SHP77 (cell line): ENCODE measurements at regions not wholly inside any gene's neighbourhood (a gene's known extent, or its start where the extent isn't known, plus 50 kb on each side); places are given as distances from the start of the nearest gene placed in this dataset.
"Not testable (repeated sequence)": the region's sequence is repeated elsewhere in the genome, so short reads cannot be mapped to it uniquely, and the experiment has no call there.

Experiments
- DNase-seq, 2 experiments: peaks; one replicate each; lab custom pipeline; 2025; lab: John Stamatoyannopoulos, UW

GRCh38 chr7:76117306-76117991 is 69.5 kb downstream of the MDH2 start:
- not testable (repeated sequence) for DNase-seq

GRCh38 chr7:76118253-76119036 is 70.5 kb downstream of the MDH2 start:
- DNase-seq, result peak; percentile 16 to 17

GRCh38 chr7:76121044-76121443 is 73.1 kb downstream of the MDH2 start:
- DNase-seq, result no peak

- DNase-seq, result no peak
Observed at GRCh38 chr7:76122516-76123239, 74.8 kb downstream of the MDH2 start.

GRCh38 chr7:76123316-76123715 is 75.4 kb downstream of the MDH2 start:
- DNase-seq, result no peak

- no peak for DNase-seq
Observed at GRCh38 chr7:76125560-76125959, 76.1 kb upstream of the SRRM3 start.

GRCh38 chr7:76126632-76127031 is 75.1 kb upstream of the SRRM3 start:
- no peak for DNase-seq

GRCh38 chr7:76129366-76129765 is 72.3 kb upstream of the SRRM3 start:
- DNase-seq, result no peak

GRCh38 chr7:76129836-76130235 is 71.9 kb upstream of the SRRM3 start:
- no peak for DNase-seq

- peak in 1 of 2 experiments; percentile 20 for DNase-seq
Observed at GRCh38 chr7:76130661-76131060, 71.0 kb upstream of the SRRM3 start.

GRCh38 chr7:76131887-76132286 is 69.8 kb upstream of the SRRM3 start:
- DNase-seq, result not testable (repeated sequence)

- DNase-seq, result no peak
Observed at GRCh38 chr7:76133164-76133775, 68.4 kb upstream of the SRRM3 start.

- DNase-seq, result no peak
Observed at GRCh38 chr7:76133839-76134238, 67.9 kb upstream of the SRRM3 start.

GRCh38 chr7:76135263-76135662 is 66.4 kb upstream of the SRRM3 start:
- not testable (repeated sequence) for DNase-seq

- not testable (repeated sequence) for DNase-seq
Observed at GRCh38 chr7:76138577-76139313, 63.0 kb upstream of the SRRM3 start.

- no peak for DNase-seq
Observed at GRCh38 chr7:76139670-76140069, 62.0 kb upstream of the SRRM3 start.

GRCh38 chr7:76140259-76140658 is 61.4 kb upstream of the SRRM3 start:
- DNase-seq, result not testable (repeated sequence)

- DNase-seq, result no peak
Observed at GRCh38 chr7:76142861-76143260, 58.8 kb upstream of the SRRM3 start.

- DNase-seq, result not testable (repeated sequence)
Observed at GRCh38 chr7:76144664-76145270, 56.9 kb upstream of the SRRM3 start.

GRCh38 chr7:76146374-76146773 is 55.3 kb upstream of the SRRM3 start:
- no peak for DNase-seq

- not testable (repeated sequence) for DNase-seq
Observed at GRCh38 chr7:76148947-76149346, 52.7 kb upstream of the SRRM3 start.
